ENCODE measurements at regions not wholly inside any gene's neighbourhood (a gene's known extent, or its start where the extent isn't known, plus 50 kb on each side); places are given as distances from the start of the nearest gene placed in this dataset.
"Not testable (repeated sequence)": the region's sequence is repeated elsewhere in the genome, so short reads cannot be mapped to it uniquely, and the experiment has no call there.

- no peak overlapping the region for H3K27ac ChIP-seq (ENCODE audit: low read depth, low read length)
- 26 to 78% (median 72%) methylated on average over 6 of the region's 6 CpGs for WGBS, 3 donors
These were observed 1421.9 kb downstream of the BRD1 start for GRCh38 chr22:48405741-48406140.

GRCh38 chr22:48404801-48405447, 1422.7 kb downstream of the BRD1 start:
- 75 to 85% (median 79%) methylated on average over 16 of the region's 16 CpGs for WGBS, 3 donors
- no peak overlapping the region for H3K27ac ChIP-seq (ENCODE audit: low read depth, low read length)

- no peak overlapping the region for H3K27ac ChIP-seq (ENCODE audit: low read depth, low read length)
- 57 to 69% (median 60%) methylated on average over 22 of the region's 22 CpGs for WGBS, 3 donors
These were observed 1423.9 kb downstream of the BRD1 start for GRCh38 chr22:48403521-48404403.

- H3K27ac ChIP-seq (ENCODE audit: low read depth, low read length) = no peak overlapping the region
- 84 to 91% (median 90%) methylated on average over 21 of the region's 21 CpGs for WGBS, 3 donors
These were observed 1425.1 kb downstream of the BRD1 start for GRCh38 chr22:48402591-48403031.

- not testable (repeated sequence) for H3K27ac ChIP-seq (ENCODE audit: low read depth, low read length)
These were observed 1426.2 kb downstream of the BRD1 start for GRCh38 chr22:48401523-48401922.

GRCh38 chr22:48398181-48398905, 1429.3 kb downstream of the BRD1 start:
- H3K27ac ChIP-seq (ENCODE audit: low read depth, low read length) = no peak overlapping the region
- WGBS, 3 donors = 78 to 89% (median 86%) methylated on average over 11 of the region's 11 CpGs

More at GRCh38 chr22:48401523-48401922, 1426.2 kb downstream of the BRD1 start:
- 100% methylated on average over 1 of the region's 1 CpG for WGBS, 3 donors

GRCh38 chr22:48397531-48398180, 1430.0 kb downstream of the BRD1 start:
- no peak overlapping the region for H3K27ac ChIP-seq (ENCODE audit: low read depth, low read length)
- 77 to 89% (median 82%) methylated on average over 16 of the region's 16 CpGs for WGBS, 3 donors

- 79 to 87% (median 82%) methylated on average over 30 to 31 of the region's 31 CpGs for WGBS, 3 donors
- H3K27ac ChIP-seq (ENCODE audit: low read depth, low read length) = no peak overlapping the region
These were observed 1430.7 kb downstream of the BRD1 start for GRCh38 chr22:48396785-48397530.

- no peak overlapping the region for H3K27ac ChIP-seq (ENCODE audit: low read depth, low read length)
- WGBS, 3 donors = 68 to 81% (median 75%) methylated on average over 18 to 20 of the region's 20 CpGs
These were observed 1431.4 kb downstream of the BRD1 start for GRCh38 chr22:48396091-48396784.

- no peak overlapping the region for H3K27ac ChIP-seq (ENCODE audit: low read depth, low read length)
- WGBS, 3 donors = 76 to 87% (median 86%) methylated on average over 13 of the region's 13 CpGs
These were observed 1432.5 kb downstream of the BRD1 start for GRCh38 chr22:48395201-48395600.

- WGBS, 3 donors = 60 to 76% (median 75%) methylated on average over 8 of the region's 8 CpGs
These were observed 1432.9 kb downstream of the BRD1 start for GRCh38 chr22:48394787-48395186.

GRCh38 chr22:48393885-48394284, 1433.8 kb downstream of the BRD1 start:
- H3K27ac ChIP-seq (ENCODE audit: low read depth, low read length) = no peak overlapping the region
- 83 to 90% (median 86%) methylated on average over 10 of the region's 10 CpGs for WGBS, 3 donors

More at GRCh38 chr22:48394787-48395186, 1432.9 kb downstream of the BRD1 start:
- no peak overlapping the region for H3K27ac ChIP-seq (ENCODE audit: low read depth, low read length)

- H3K27ac ChIP-seq (ENCODE audit: low read depth, low read length) = no peak overlapping the region
- WGBS, 3 donors = 62 to 77% (median 75%) methylated on average over 13 of the region's 13 CpGs
These were observed 1434.7 kb downstream of the BRD1 start for GRCh38 chr22:48393041-48393370.

GRCh38 chr22:48391820-48392219, 1435.9 kb downstream of the BRD1 start:
- 60 to 81% (median 79%) methylated on average over 5 of the region's 5 CpGs for WGBS, 3 donors
- H3K27ac ChIP-seq (ENCODE audit: low read depth, low read length) = no peak overlapping the region

- 65 to 76% (median 69%) methylated on average over 13 to 16 of the region's 16 CpGs for WGBS, 3 donors
- H3K27ac ChIP-seq (ENCODE audit: low read depth, low read length) = no peak overlapping the region
These were observed 1436.4 kb downstream of the BRD1 start for GRCh38 chr22:48391171-48391711.

- WGBS, 3 donors = 73 to 91% (median 86%) methylated on average over 8 of the region's 8 CpGs
- no peak overlapping the region for H3K27ac ChIP-seq (ENCODE audit: low read depth, low read length)
These were observed 1437.8 kb downstream of the BRD1 start for GRCh38 chr22:48389916-48390315.

GRCh38 chr22:48382197-48382596, 1445.5 kb downstream of the BRD1 start:
- 84 to 90% (median 89%) methylated on average over 12 of the region's 12 CpGs for WGBS, 3 donors
- H3K27ac ChIP-seq (ENCODE audit: low read depth, low read length) = no peak overlapping the region
